Caco-2 (cell line): ENCODE measurements at regions not wholly inside any gene's neighbourhood (a gene's known extent, or its start where the extent isn't known, plus 50 kb on each side); places are given as distances from the start of the nearest gene placed in this dataset.
"Not testable (repeated sequence)": the region's sequence is repeated elsewhere in the genome, so short reads cannot be mapped to it uniquely, and the experiment has no call there.

Source experiments
- BruUV-seq: library from RNA; stranded (reverse); fragments of 400-500 nt; replicated peaks from 2 replicates; lab custom pipeline; 2021; lab: Mats Ljungman, UMichigan
- CTCF ChIA-PET: fragments of 300-600 bp; sonication (Branson Sonifier 250); formaldehyde crosslinking; loops from one replicate; lab custom pipeline; 2022; ENCODE audit warnings: antibody characterized with exemption; lab: Charles Lee
- POLR2A ChIA-PET: fragments of 300-600 bp; sonication (Branson Sonifier 250); formaldehyde crosslinking; loops from one replicate; lab custom pipeline; 2022; ENCODE audit warnings: antibody characterized with exemption; lab: Charles Lee
- DNase-seq, 2 experiments: peaks; one replicate each; pipeline versions ENCODE4 v3.0.0 to v3.0.0-alpha.2; 2020 to 2022
- H3K27me3 ChIP-seq: replicated peaks from 2 replicates; pipeline ENCODE4 v1.6.0; 2011; ENCODE audit warnings: low read length; ENCODE audit not compliant: control insufficient read depth, insufficient read depth
- H3K36me3 ChIP-seq: 2 replicates; pipeline ENCODE4 v1.5.1; 2011; ENCODE audit warnings: low read length; ENCODE audit not compliant: control insufficient read depth, insufficient read depth
- H3K4me1 ChIP-seq: fragments of 250-450 bp; sonication (Bioruptor Pico); 2 replicates; pipeline ENCODE4 v1.5.1; 2020; ENCODE audit warnings: mild to moderate bottlenecking
- H3K4me3 ChIP-seq: 2 replicates; pipeline ENCODE4 v1.5.1; 2011; ENCODE audit warnings: low read depth, mild to moderate bottlenecking, control low read depth, low read length
- H3K9me3 ChIP-seq: fragments of 250-450 bp; sonication (Bioruptor Pico); 2 replicates; pipeline ENCODE4 v1.5.1; 2020; ENCODE audit warnings: mild to moderate bottlenecking, moderate library complexity
- H3K27ac Mint-ChIP-seq: one replicate; pipeline ENCODE4 v1.8.0; 2022; ENCODE audit warnings: mixed read lengths; ENCODE audit not compliant: unreplicated experiment
- H3K27me3 Mint-ChIP-seq: one replicate; pipeline ENCODE4 v1.8.0; 2022; ENCODE audit warnings: mixed read lengths; ENCODE audit not compliant: insufficient read depth, unreplicated experiment
- H3K36me3 Mint-ChIP-seq: one replicate; pipeline ENCODE4 v1.8.0; 2022; ENCODE audit warnings: mild to moderate bottlenecking, mixed read lengths; ENCODE audit not compliant: insufficient read depth, unreplicated experiment
- H3K4me1 Mint-ChIP-seq: one replicate; pipeline ENCODE4 v1.8.0; 2022; ENCODE audit warnings: low read depth, mixed read lengths; ENCODE audit not compliant: unreplicated experiment
- H3K4me3 Mint-ChIP-seq: one replicate; pipeline ENCODE4 v1.8.0; 2022; ENCODE audit warnings: mild to moderate bottlenecking, moderate library complexity, mixed read lengths; ENCODE audit not compliant: unreplicated experiment
- H3K9me3 Mint-ChIP-seq: one replicate; pipeline ENCODE4 v1.8.0; 2022; ENCODE audit warnings: mixed read lengths; ENCODE audit not compliant: unreplicated experiment
- intact Hi-C: fragments of 100-400 bp; cut with micrococcal nuclease; formaldehyde crosslinking; loops from one replicate; pipeline ENCODE4 v1.10.0; 2022; ENCODE audit not compliant: unreplicated experiment

- H3K27ac Mint-ChIP-seq, H3K4me1 ChIP-seq, H3K36me3 Mint-ChIP-seq, CTCF ChIA-PET, intact Hi-C loops, H3K27me3 ChIP-seq, H3K4me3 Mint-ChIP-seq, H3K9me3 ChIP-seq, H3K27me3 Mint-ChIP-seq, DNase-seq, H3K4me1 Mint-ChIP-seq, BruUV-seq, H3K9me3 Mint-ChIP-seq, H3K4me3 ChIP-seq, H3K36me3 ChIP-seq, POLR2A ChIA-PET: not testable (repeated sequence)
Observed at GRCh38 chr1:149300478-149301218, 174.2 kb upstream of the NBPF19 start.

- POLR2A ChIA-PET, intact Hi-C loops, H3K27ac Mint-ChIP-seq, H3K4me1 ChIP-seq, BruUV-seq, DNase-seq, H3K9me3 Mint-ChIP-seq, H3K4me3 Mint-ChIP-seq, H3K4me1 Mint-ChIP-seq, CTCF ChIA-PET, H3K4me3 ChIP-seq, H3K9me3 ChIP-seq, H3K27me3 Mint-ChIP-seq, H3K36me3 Mint-ChIP-seq, H3K27me3 ChIP-seq, H3K36me3 ChIP-seq: not testable (repeated sequence)
Observed at GRCh38 chr1:149301282-149301681, 173.6 kb upstream of the NBPF19 start.

- H3K9me3 ChIP-seq, H3K4me3 ChIP-seq, H3K27ac Mint-ChIP-seq, H3K4me1 ChIP-seq, H3K9me3 Mint-ChIP-seq, H3K36me3 ChIP-seq, H3K27me3 Mint-ChIP-seq, H3K36me3 Mint-ChIP-seq, intact Hi-C loops, H3K4me1 Mint-ChIP-seq, CTCF ChIA-PET, H3K4me3 Mint-ChIP-seq, H3K27me3 ChIP-seq, DNase-seq, POLR2A ChIA-PET, BruUV-seq: not testable (repeated sequence)
Observed at GRCh38 chr1:149304796-149305195, 170.0 kb upstream of the NBPF19 start.

DNA sequence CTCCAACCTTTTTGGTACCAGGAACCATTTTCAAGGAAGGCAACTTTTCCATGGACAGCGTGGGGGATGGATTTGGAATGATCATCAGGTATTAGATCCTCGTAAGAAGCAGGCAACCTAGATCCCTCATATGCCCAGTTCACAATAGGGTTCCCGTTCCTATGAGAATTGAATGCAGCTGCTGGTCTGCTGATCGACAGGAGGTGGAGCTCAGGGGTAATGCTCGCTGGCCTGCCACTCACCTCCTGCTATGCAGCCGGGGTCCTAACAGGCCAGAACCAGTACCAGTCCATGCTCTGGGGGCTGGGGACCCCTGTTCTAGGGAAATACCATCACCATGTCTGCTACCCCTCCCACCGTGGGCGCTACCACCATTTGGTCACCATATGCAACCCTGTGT lies 167.2 kb upstream of the NBPF19 start:
- H3K27me3 Mint-ChIP-seq, H3K4me1 ChIP-seq, H3K36me3 ChIP-seq, POLR2A ChIA-PET, BruUV-seq, CTCF ChIA-PET, H3K9me3 Mint-ChIP-seq, intact Hi-C loops, H3K4me3 Mint-ChIP-seq, H3K4me3 ChIP-seq, H3K36me3 Mint-ChIP-seq, H3K9me3 ChIP-seq, DNase-seq, H3K4me1 Mint-ChIP-seq, H3K27ac Mint-ChIP-seq, H3K27me3 ChIP-seq: not testable (repeated sequence)

DNA sequence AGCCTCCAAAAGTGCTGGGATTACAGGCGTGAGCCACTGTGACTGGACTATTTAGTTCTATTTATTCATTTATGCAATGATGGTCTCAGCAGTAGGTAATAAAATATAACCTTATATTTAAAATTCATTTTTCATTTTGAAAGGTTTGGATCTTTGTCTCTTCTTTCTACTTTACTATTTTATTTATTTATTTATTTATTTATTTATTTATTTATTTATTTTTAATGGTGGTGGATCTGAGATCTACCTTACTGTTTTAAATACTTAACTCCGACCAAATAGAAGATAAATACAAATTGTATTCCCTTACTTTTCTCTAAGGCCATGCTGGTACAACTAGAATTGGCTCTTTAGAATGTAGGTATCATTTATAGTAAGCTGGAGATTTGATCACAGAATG lies 159.9 kb upstream of the NBPF19 start:
- H3K4me3 ChIP-seq, CTCF ChIA-PET, intact Hi-C loops: not testable (repeated sequence)

GRCh38 chr1:149320971-149321731 lies 153.7 kb upstream of the NBPF19 start:
- H3K4me1 Mint-ChIP-seq, H3K4me3 ChIP-seq, DNase-seq, H3K9me3 Mint-ChIP-seq, H3K27me3 ChIP-seq, H3K4me3 Mint-ChIP-seq, H3K36me3 Mint-ChIP-seq, BruUV-seq, H3K9me3 ChIP-seq, POLR2A ChIA-PET, CTCF ChIA-PET, H3K4me1 ChIP-seq, H3K27ac Mint-ChIP-seq, H3K36me3 ChIP-seq, intact Hi-C loops, H3K27me3 Mint-ChIP-seq: not testable (repeated sequence)

More for the DNA sequence above, 159.9 kb upstream of the NBPF19 start:
- H3K4me1 ChIP-seq, H3K4me3 Mint-ChIP-seq, H3K9me3 Mint-ChIP-seq, H3K27me3 ChIP-seq, H3K27ac Mint-ChIP-seq, H3K36me3 ChIP-seq, H3K36me3 Mint-ChIP-seq, H3K9me3 ChIP-seq, H3K27me3 Mint-ChIP-seq, BruUV-seq, H3K4me1 Mint-ChIP-seq, DNase-seq, POLR2A ChIA-PET: not testable (repeated sequence)

DNA sequence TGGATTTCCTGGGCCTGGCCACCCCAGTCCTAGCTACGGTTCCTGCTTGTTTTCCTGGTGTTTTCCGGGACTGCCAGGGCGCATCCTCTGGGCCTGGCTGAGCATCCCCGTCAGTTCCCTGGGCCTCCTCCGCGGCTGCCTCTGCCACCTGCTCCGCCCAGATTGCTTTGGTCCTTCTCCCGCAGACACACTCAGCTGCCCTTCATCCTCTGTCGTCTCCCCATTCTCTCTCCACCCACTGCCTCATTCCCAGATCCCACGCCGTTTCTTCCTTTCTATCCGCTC lies 153.2 kb upstream of the NBPF19 start:
- BruUV-seq, POLR2A ChIA-PET, DNase-seq, H3K9me3 ChIP-seq, H3K4me3 ChIP-seq, H3K36me3 Mint-ChIP-seq, H3K4me1 Mint-ChIP-seq, H3K4me1 ChIP-seq, H3K27me3 ChIP-seq, H3K9me3 Mint-ChIP-seq, intact Hi-C loops, H3K4me3 Mint-ChIP-seq, CTCF ChIA-PET, H3K27ac Mint-ChIP-seq, H3K36me3 ChIP-seq, H3K27me3 Mint-ChIP-seq: not testable (repeated sequence)
